Panc1 (cell line): ENCODE measurements at regions not wholly inside any gene's neighbourhood (a gene's known extent, or its start where the extent isn't known, plus 50 kb on each side); places are given as distances from the start of the nearest gene placed in this dataset.

Experiments used
- ATAC-seq: fragments of 200-7000 bp; cut with Tn5 transposase; 2 replicates; pipeline ENCODE4 v1.9.1; 2020; ENCODE audit warnings: mild to moderate bottlenecking, moderate library complexity
- BruUV-seq: library from RNA; stranded (reverse); fragments of 400-500 nt; replicated peaks from 2 replicates; lab custom pipeline; 2021; lab: Mats Ljungman, UMichigan
- CTCF ChIA-PET: fragments of 300-600 bp; sonication (Branson Sonifier 250); formaldehyde crosslinking; loops from one replicate; lab custom pipeline; 2022; ENCODE audit warnings: antibody characterized with exemption; lab: Charles Lee
- POLR2A ChIA-PET: fragments of 300-600 bp; sonication (Branson Sonifier 250); formaldehyde crosslinking; loops from one replicate; lab custom pipeline; 2022; ENCODE audit warnings: antibody characterized with exemption; lab: Charles Lee
- DNase-seq: peaks from one replicate; pipeline ENCODE4 v3.0.0-alpha.2; 2010; ENCODE audit warnings: low read depth, low spot score
- H3K27ac ChIP-seq: 2 replicates; pipeline ENCODE4 v1.5.1; 2011; ENCODE audit warnings: mild to moderate bottlenecking, low read length, inconsistent platforms
- H3K27me3 ChIP-seq: fragments of 200-500 bp; sonication (Bioruptor generic); 2 replicates; pipeline ENCODE4 v1.6.0; 2014; ENCODE audit warnings: low read length, inconsistent platforms; ENCODE audit not compliant: control insufficient read depth, insufficient read depth
- H3K36me3 ChIP-seq: fragments of 200-500 bp; sonication (Bioruptor generic); 2 replicates; pipeline ENCODE4 v1.5.1; 2014; ENCODE audit warnings: inconsistent platforms, mild to moderate bottlenecking, low read length, moderate library complexity; ENCODE audit not compliant: control insufficient read depth, insufficient read depth
- H3K4me1 ChIP-seq: 2 replicates; pipeline ENCODE4 v1.5.1; 2011; ENCODE audit warnings: inconsistent platforms, mild to moderate bottlenecking, low read length, moderate library complexity; ENCODE audit not compliant: control insufficient read depth, insufficient read depth
- H3K4me3 ChIP-seq, 2 experiments: 2 replicates each; pipeline ENCODE4 v1.5.1; 2011 to 2012; ENCODE audit warnings: low read depth in 2 of 2, low read length in 2 of 2, mild to moderate bottlenecking in 2 of 2, inconsistent platforms in 1 of 2, moderate library complexity in 1 of 2
- H3K9me3 ChIP-seq: fragments of 200-500 bp; sonication (Bioruptor generic); 2 replicates; pipeline ENCODE4 v1.5.1; 2014; ENCODE audit warnings: low read depth, mild to moderate bottlenecking, inconsistent platforms, low read length, moderate library complexity; ENCODE audit not compliant: control insufficient read depth, insufficient read depth
- POLR2AphosphoS5 ChIP-seq: IDR thresholded peaks from 2 replicates; pipeline ENCODE4 v1.6.1; 2012; ENCODE audit warnings: mild to moderate bottlenecking, low read depth, low read length, moderate library complexity
- SIN3A ChIP-seq: IDR thresholded peaks from 2 replicates; pipeline ENCODE4 v1.6.1; 2012; ENCODE audit warnings: low read depth, mild to moderate bottlenecking, low read length, moderate library complexity, borderline replicate concordance; ENCODE audit not compliant: insufficient read depth
- TCF7L2 ChIP-seq: IDR thresholded peaks from 2 replicates; pipeline ENCODE4 v1.6.1; 2011; ENCODE audit warnings: mild to moderate bottlenecking, low read depth, low read length, inconsistent platforms
- in situ Hi-C: cut with HindIII; loops from 2 replicates; pipeline ENCODE4 v1.10.0; 2016; ENCODE audit warnings: low sequenced_read_pairs, low pct_unique_long_range_greater_than_20kb
- intact Hi-C: fragments of 100-400 bp; cut with micrococcal nuclease; formaldehyde crosslinking; loops from one replicate; pipeline ENCODE4 v1.10.0; 2022; ENCODE audit not compliant: unreplicated experiment
- TF ChIP-seq, protein P1 (sequence below): fragments of 450-650 bp; IDR thresholded peaks from 2 replicates; pipeline ENCODE4 v1.5.1; 2017; ENCODE audit warnings: mild to moderate bottlenecking
- TF ChIP-seq, protein P2 (sequence below), 2 experiments: IDR thresholded peaks; 2 replicates each; pipeline ENCODE4 v1.6.1; 2011 to 2012; ENCODE audit warnings: low read depth in 2 of 2, control low read depth in 1 of 2, low read length in 1 of 2, mild to moderate bottlenecking in 1 of 2, moderate library complexity in 1 of 2; ENCODE audit not compliant: insufficient read depth in 1 of 2

DNA sequence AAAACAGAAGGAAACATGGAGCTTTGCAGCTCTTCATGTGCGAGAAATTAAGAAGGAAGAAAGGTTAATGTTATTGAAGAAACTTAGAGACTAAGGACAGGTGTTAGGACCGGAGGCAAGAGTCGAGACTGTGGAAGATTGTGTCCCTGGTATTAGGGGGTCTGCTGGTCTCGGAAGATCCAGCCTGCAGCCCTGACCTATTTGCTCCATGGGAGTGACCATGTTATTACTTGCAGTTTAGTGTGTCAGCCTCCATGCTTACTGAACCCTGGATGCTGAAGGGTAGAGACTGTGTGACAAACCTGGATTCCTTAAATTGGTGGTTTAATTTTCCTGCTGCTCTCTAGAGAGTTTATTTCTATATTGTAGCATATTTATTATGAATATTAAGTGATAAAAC is 580.6 kb downstream of the NOVA1 start:
- Histone ChIP-seq H3K36me3 (no peaks in the 10 kb centered on the region), H3K4me3 (no peak overlapping the region), H3K9me3 (no peaks in the 10 kb centered on the region), H3K27ac (no peak overlapping the region), H3K4me1 (no peaks in the 10 kb centered on the region), H3K27me3 (no peaks in the 10 kb centered on the region)
- intact Hi-C loops: no loop called here
- BruUV-seq: no TSS peak
- TF ChIP-seq, protein P1, sequence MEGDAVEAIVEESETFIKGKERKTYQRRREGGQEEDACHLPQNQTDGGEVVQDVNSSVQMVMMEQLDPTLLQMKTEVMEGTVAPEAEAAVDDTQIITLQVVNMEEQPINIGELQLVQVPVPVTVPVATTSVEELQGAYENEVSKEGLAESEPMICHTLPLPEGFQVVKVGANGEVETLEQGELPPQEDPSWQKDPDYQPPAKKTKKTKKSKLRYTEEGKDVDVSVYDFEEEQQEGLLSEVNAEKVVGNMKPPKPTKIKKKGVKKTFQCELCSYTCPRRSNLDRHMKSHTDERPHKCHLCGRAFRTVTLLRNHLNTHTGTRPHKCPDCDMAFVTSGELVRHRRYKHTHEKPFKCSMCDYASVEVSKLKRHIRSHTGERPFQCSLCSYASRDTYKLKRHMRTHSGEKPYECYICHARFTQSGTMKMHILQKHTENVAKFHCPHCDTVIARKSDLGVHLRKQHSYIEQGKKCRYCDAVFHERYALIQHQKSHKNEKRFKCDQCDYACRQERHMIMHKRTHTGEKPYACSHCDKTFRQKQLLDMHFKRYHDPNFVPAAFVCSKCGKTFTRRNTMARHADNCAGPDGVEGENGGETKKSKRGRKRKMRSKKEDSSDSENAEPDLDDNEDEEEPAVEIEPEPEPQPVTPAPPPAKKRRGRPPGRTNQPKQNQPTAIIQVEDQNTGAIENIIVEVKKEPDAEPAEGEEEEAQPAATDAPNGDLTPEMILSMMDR: no peak
- TF ChIP-seq, protein P2, sequence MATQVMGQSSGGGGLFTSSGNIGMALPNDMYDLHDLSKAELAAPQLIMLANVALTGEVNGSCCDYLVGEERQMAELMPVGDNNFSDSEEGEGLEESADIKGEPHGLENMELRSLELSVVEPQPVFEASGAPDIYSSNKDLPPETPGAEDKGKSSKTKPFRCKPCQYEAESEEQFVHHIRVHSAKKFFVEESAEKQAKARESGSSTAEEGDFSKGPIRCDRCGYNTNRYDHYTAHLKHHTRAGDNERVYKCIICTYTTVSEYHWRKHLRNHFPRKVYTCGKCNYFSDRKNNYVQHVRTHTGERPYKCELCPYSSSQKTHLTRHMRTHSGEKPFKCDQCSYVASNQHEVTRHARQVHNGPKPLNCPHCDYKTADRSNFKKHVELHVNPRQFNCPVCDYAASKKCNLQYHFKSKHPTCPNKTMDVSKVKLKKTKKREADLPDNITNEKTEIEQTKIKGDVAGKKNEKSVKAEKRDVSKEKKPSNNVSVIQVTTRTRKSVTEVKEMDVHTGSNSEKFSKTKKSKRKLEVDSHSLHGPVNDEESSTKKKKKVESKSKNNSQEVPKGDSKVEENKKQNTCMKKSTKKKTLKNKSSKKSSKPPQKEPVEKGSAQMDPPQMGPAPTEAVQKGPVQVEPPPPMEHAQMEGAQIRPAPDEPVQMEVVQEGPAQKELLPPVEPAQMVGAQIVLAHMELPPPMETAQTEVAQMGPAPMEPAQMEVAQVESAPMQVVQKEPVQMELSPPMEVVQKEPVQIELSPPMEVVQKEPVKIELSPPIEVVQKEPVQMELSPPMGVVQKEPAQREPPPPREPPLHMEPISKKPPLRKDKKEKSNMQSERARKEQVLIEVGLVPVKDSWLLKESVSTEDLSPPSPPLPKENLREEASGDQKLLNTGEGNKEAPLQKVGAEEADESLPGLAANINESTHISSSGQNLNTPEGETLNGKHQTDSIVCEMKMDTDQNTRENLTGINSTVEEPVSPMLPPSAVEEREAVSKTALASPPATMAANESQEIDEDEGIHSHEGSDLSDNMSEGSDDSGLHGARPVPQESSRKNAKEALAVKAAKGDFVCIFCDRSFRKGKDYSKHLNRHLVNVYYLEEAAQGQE (IDR thresholded peaks at IDR 0.05; ENCODE audit: insufficient read depth in 1 of 2, low read depth in 2 of 2, low read length in 1 of 2): no peak
- TF ChIP-seq SIN3A (no peak), POLR2AphosphoS5 (no peak), TCF7L2 (no peak)
- DNase-seq (no peak), ATAC-seq (no peak)
- in situ Hi-C loops: no loop called here
- ChIA-PET CTCF (no interaction called here), POLR2A (no interaction called here)

DNA sequence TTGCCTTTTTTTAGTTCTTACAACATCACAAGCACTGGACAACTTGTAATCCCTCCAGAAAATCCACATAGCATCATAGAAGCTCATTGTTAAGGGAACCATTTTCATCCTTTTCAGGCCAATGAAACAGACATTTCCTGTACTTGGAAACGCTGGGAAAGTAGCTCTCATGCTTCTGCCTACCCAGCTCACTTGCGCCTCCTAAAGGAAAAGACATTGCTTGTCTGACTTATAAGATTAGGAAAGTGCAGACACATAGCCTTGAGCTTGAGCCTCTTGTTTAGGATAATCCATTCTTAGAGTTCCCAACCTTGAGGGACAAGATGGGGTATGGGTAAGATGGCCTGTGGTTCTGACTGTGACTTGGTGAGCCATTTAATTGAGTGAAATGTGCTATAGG is 589.5 kb downstream of the NOVA1 start:
- in situ Hi-C loops (no loop called here), intact Hi-C loops (no loop called here)
- no peaks in the 10 kb centered on the region for H3K27me3 ChIP-seq
- TF ChIP-seq, protein P1: peak; percentile 13; the same call in 1 of the 2 replicates
- TF ChIP-seq, protein P2 (IDR thresholded peaks at IDR 0.05; ENCODE audit: insufficient read depth in 1 of 2, low read depth in 2 of 2, low read length in 1 of 2): no peak
- ChIA-PET POLR2A (no interaction called here), CTCF (interaction anchor here (0.6 kb wide), 1 partner anchor 29 kb away, joined by 4 read pairs; no protein-coding TSS in a partner anchor)
- no peaks in the 10 kb centered on the region for H3K9me3 ChIP-seq
- DNase-seq (no peak), ATAC-seq (no peak)
- BruUV-seq: no TSS peak
- no peak overlapping the region for H3K27ac ChIP-seq
- H3K4me3 ChIP-seq: no peak overlapping the region
- no peaks in the 10 kb centered on the region for H3K36me3 ChIP-seq
- no peaks in the 10 kb centered on the region for H3K4me1 ChIP-seq
